A549 (cell line): ENCODE measurements at regions not wholly inside any gene's neighbourhood (a gene's known extent, or its start where the extent isn't known, plus 50 kb on each side); places are given as distances from the start of the nearest gene placed in this dataset.

ENCODE experiments used
- ATAC-seq, 2 experiments: fragments of 200-7000 bp in 1 of 2; fragments of >200 bp in 1 of 2; cut with Nextera tagmentation in 1 of 2; cut with Tn5 transposase in 1 of 2; 3 replicates each; pipeline versions ENCODE4 v1.8.0 to v1.9.1; 2018 to 2020; ENCODE audit warnings: mild to moderate bottlenecking in 1 of 2, moderate library complexity in 1 of 2
- CTCF ChIA-PET: fragments of 300-600 bp; sonication (Branson Sonifier 250); formaldehyde crosslinking; extraction: SDS; loops from one replicate; lab custom pipeline; 2021; ENCODE audit warnings: antibody characterized with exemption, inconsistent platforms; lab: Yijun Ruan, JAX
- POLR2A ChIA-PET: fragments of 350-600 bp; formaldehyde crosslinking; extraction: SDS; loops from one replicate; lab custom pipeline; 2021; ENCODE audit warnings: antibody characterized with exemption, inconsistent platforms; lab: Yijun Ruan, JAX
- DNase-seq, 2 experiments: peaks; one replicate each; pipeline versions ENCODE4 v3.0.0 to v3.0.0-alpha.2; 2011 to 2016; ENCODE audit warnings: low read depth in 1 of 2, low spot score in 1 of 2
- FAIRE-seq: peaks from 2 replicates; lab custom pipeline; 2011; peaks lifted over from hg19 to GRCh38; lab: Jason Lieb, UNC
- H3K27ac ChIP-seq, 2 experiments: fragments of >200 bp; sonication (Bioruptor Twin); formaldehyde crosslinking; 3 replicates each; pipeline ENCODE4 v1.5.1; 2016 to 2017
- H3K4me1 ChIP-seq: fragments of >200 bp; sonication (Bioruptor Twin); formaldehyde crosslinking; 3 replicates; pipeline ENCODE4 v1.6.1; 2016
- H3K4me2 ChIP-seq: fragments of >200 bp; sonication (Bioruptor Twin); formaldehyde crosslinking; 3 replicates; pipeline ENCODE4 v1.6.1; 2016
- H3K4me3 ChIP-seq: fragments of >200 bp; sonication (Bioruptor Twin); formaldehyde crosslinking; 3 replicates; pipeline ENCODE4 v1.5.1; 2016
- H3K9me3 ChIP-seq: fragments of >200 bp; sonication (Bioruptor Twin); formaldehyde crosslinking; 3 replicates; pipeline ENCODE4 v1.6.1; 2016
- EHMT2 ChIP-seq: fragments of 200-600 bp; sonication (generic); IDR thresholded peaks from 2 replicates; pipeline ENCODE4 v1.6.1; 2016; ENCODE audit warnings: antibody characterized with exemption, low read depth, mild to moderate bottlenecking, moderate library complexity
- ESRRA ChIP-seq: fragments of 150-350 bp; IDR thresholded peaks from 2 replicates; pipeline ENCODE4 v1.6.1; 2014; ENCODE audit warnings: mild to moderate bottlenecking, low read length, borderline replicate concordance
- FOSL2 ChIP-seq, 2 experiments: fragments of 450-650 bp in 1 of 2; fragments of >200 bp in 1 of 2; sonication (Bioruptor Twin) in 1 of 2; formaldehyde crosslinking; IDR thresholded peaks; 2 replicates each; pipeline versions ENCODE4 v1.5.0 to v1.6.1; 2016 to 2020; ENCODE audit warnings: mild to moderate bottlenecking in 1 of 2, moderate library complexity in 1 of 2
- GATA3 ChIP-seq: IDR thresholded peaks from 2 replicates; pipeline ENCODE4 v1.6.1; 2012; ENCODE audit warnings: borderline replicate concordance
- HDAC2 ChIP-seq: fragments of 200-600 bp; sonication (generic); IDR thresholded peaks from 2 replicates; pipeline ENCODE4 v1.6.1; 2016
- HMGXB4 ChIP-seq: fragments of 250-450 bp; sonication (Bioruptor Pico); IDR thresholded peaks from 2 replicates; pipeline ENCODE4 v1.5.0; 2021; ENCODE audit warnings: mild to moderate bottlenecking, moderate library complexity, borderline replicate concordance
- HOXA7 ChIP-seq: fragments of 250-450 bp; sonication (Bioruptor Pico); IDR thresholded peaks from 2 replicates; pipeline ENCODE4 v1.5.0; 2020; ENCODE audit warnings: mild to moderate bottlenecking, moderate library complexity
- HOXB5 ChIP-seq: fragments of 250-450 bp; sonication (Bioruptor Pico); IDR thresholded peaks from 2 replicates; pipeline ENCODE4 v1.5.0; 2020; ENCODE audit warnings: mild to moderate bottlenecking, moderate library complexity
- JUN ChIP-seq, 2 experiments: fragments of >200 bp; sonication (Bioruptor Twin); formaldehyde crosslinking; IDR thresholded peaks; 2 replicates in 1 of 2; 3 replicates in 1 of 2; pipeline ENCODE4 v1.6.1; 2016 to 2017
- JUNB ChIP-seq: fragments of >200 bp; sonication (Bioruptor Twin); formaldehyde crosslinking; IDR thresholded peaks from 2 replicates; pipeline ENCODE4 v1.6.1; 2016
- KDM5A ChIP-seq: fragments of 200-600 bp; sonication (generic); IDR thresholded peaks from 2 replicates; pipeline ENCODE4 v1.6.1; 2016; ENCODE audit warnings: antibody characterized with exemption, mild to moderate bottlenecking
- MAZ ChIP-seq: fragments of 150-350 bp; IDR thresholded peaks from 2 replicates; pipeline ENCODE4 v1.6.1; 2014; ENCODE audit warnings: antibody characterized with exemption, low read depth, low read length, borderline replicate concordance
- MYC ChIP-seq: IDR thresholded peaks from 2 replicates; pipeline ENCODE4 v1.6.1; 2012; ENCODE audit warnings: mild to moderate bottlenecking, inconsistent platforms, low read length, improper control_type of control experiment, borderline replicate concordance
- NR3C1 ChIP-seq: fragments of >200 bp; sonication (Bioruptor Twin); formaldehyde crosslinking; IDR thresholded peaks from 3 replicates; pipeline ENCODE4 v1.6.1; 2017
- PBX3 ChIP-seq: IDR thresholded peaks from 2 replicates; pipeline ENCODE4 v1.6.1; 2012
- RAD21 ChIP-seq, 2 experiments: fragments of >200 bp in 1 of 2; sonication (Bioruptor Twin) in 1 of 2; formaldehyde crosslinking in 1 of 2; IDR thresholded peaks in 1 of 2; conservative IDR thresholded peaks in 1 of 2; 2 replicates in 1 of 2; 3 replicates in 1 of 2; pipeline ENCODE4 v1.6.1; 2012 to 2018; ENCODE audit warnings: inconsistent platforms in 1 of 2
- RCOR1 ChIP-seq: fragments of 150-350 bp; IDR thresholded peaks from 2 replicates; pipeline ENCODE4 v1.6.1; 2014; ENCODE audit warnings: antibody characterized with exemption, low read length, low read depth
- REST ChIP-seq: fragments of 200-600 bp; sonication (generic); IDR thresholded peaks from 2 replicates; pipeline ENCODE4 v1.6.1; 2016; ENCODE audit warnings: antibody characterized with exemption, mild to moderate bottlenecking, moderate library complexity
- RNF2 ChIP-seq: fragments of 200-600 bp; sonication (generic); IDR thresholded peaks from 2 replicates; pipeline ENCODE4 v1.6.1; 2016; ENCODE audit warnings: low read depth, mild to moderate bottlenecking, antibody characterized with exemption, moderate library complexity, borderline replicate concordance
- SMC3 ChIP-seq: fragments of >200 bp; sonication (Bioruptor Twin); formaldehyde crosslinking; IDR thresholded peaks from 3 replicates; pipeline ENCODE4 v1.6.1; 2018; ENCODE audit warnings: inconsistent platforms
- SREBF2 ChIP-seq: fragments of 450-650 bp; IDR thresholded peaks from 2 replicates; pipeline ENCODE4 v1.6.1; 2014; ENCODE audit warnings: mild to moderate bottlenecking, moderate library complexity
- TFCP2L1 ChIP-seq: fragments of 250-450 bp; sonication (Bioruptor Pico); IDR thresholded peaks from 2 replicates; pipeline ENCODE4 v1.5.0; 2021; ENCODE audit warnings: mild to moderate bottlenecking
- WGBS: methylation state at CpG from one replicate; pipeline ENCODE4 v1.1.6; 2017; ENCODE audit errors: missing lambda C conversion rate; 5-methylcytosine and 5-hydroxymethylcytosine counted together

GRCh38 chrX:151806967-151807540 lies 72.5 kb downstream of the CNGA2 start (continued):
- TF ChIP-seq EHMT2 (no peak), RNF2 (no peak), RCOR1 (no peak)
- TF ChIP-seq, all 56 proteins: peak for 0

- ATAC-seq (no peak), DNase-seq (no peak), FAIRE-seq (no peak)
- WGBS = 26% methylated on average over 2 of the region's 2 CpGs
- Histone ChIP-seq H3K4me2 (no peak overlapping the region), H3K9me3 (no peaks in the 10 kb centered on the region), H3K4me3 (no peak overlapping the region), H3K27ac (no peak overlapping the region), H3K4me1 (no peaks in the 10 kb centered on the region)
- CTCF ChIA-PET = no interaction called here
- TF ChIP-seq GATA3 = no peak
- no peak for TF ChIP-seq JUNB
- TF ChIP-seq SMC3 = no peak
- no peak for TF ChIP-seq HOXA7 (CRISPR knock-in tag)
- no peak for TF ChIP-seq RAD21 (conservative IDR thresholded peaks at IDR 0.05 in 1 of 2, IDR thresholded peaks at IDR 0.05 in 1 of 2)
- no peak for TF ChIP-seq REST
- TF ChIP-seq SREBF2 = no peak
- TF ChIP-seq MYC = no peak
- no peak for TF ChIP-seq HDAC2
- no peak for TF ChIP-seq NR3C1
- no peak for TF ChIP-seq FOSL2 (IDR thresholded peaks at IDR 0.05)
- no peak for TF ChIP-seq FOSL2 (CRISPR knock-in tag; IDR thresholded peaks at IDR 0.05)
- no peak for TF ChIP-seq RCOR1
- no peak for TF ChIP-seq HMGXB4
- TF ChIP-seq TFCP2L1 (CRISPR knock-in tag) = no peak
- TF ChIP-seq MAZ = no peak
- no peak for TF ChIP-seq HOXB5 (CRISPR knock-in tag)
- no peak for TF ChIP-seq PBX3
- TF ChIP-seq JUN (IDR thresholded peaks at IDR 0.05) = no peak
- TF ChIP-seq ESRRA = no peak
- no peak for TF ChIP-seq KDM5A
- POLR2A ChIA-PET = no interaction called here
These were observed 78.1 kb downstream of the CNGA2 start for GRCh38 chrX:151812661-151813060.
